SK-N-SH treated with all-trans-retinoic acid at 6 μM for 48 hours (cell line): ENCODE measurements at regions not wholly inside any gene's neighbourhood (a gene's known extent, or its start where the extent isn't known, plus 50 kb on each side); places are given as distances from the start of the nearest gene placed in this dataset.
A peak's percentile ranks its signal among the peaks of the same experiment; 100 is the strongest.

Source experiments
- ATAC-seq: fragments of 200-7000 bp; cut with Tn5 transposase; 3 replicates; pipeline ENCODE4 v1.9.1; 2020; ENCODE audit warnings: mild to moderate bottlenecking, moderate library complexity
- BACH2 ChIP-seq: fragments of 250-450 bp; sonication (Bioruptor Pico); IDR thresholded peaks from 2 replicates; pipeline ENCODE4 v1.9.0; 2021; ENCODE audit warnings: mild to moderate bottlenecking, borderline replicate concordance
- CSDC2 ChIP-seq: fragments of 250-450 bp; sonication (Bioruptor Pico); IDR thresholded peaks from 2 replicates; pipeline ENCODE4 v1.5.0; 2020; ENCODE audit warnings: mild to moderate bottlenecking, moderate library complexity
- ESRRG ChIP-seq: fragments of 250-450 bp; sonication (Bioruptor Pico); IDR thresholded peaks from 2 replicates; pipeline ENCODE4 v1.6.1; 2021; ENCODE audit warnings: mild to moderate bottlenecking
- GLIS3 ChIP-seq: fragments of 250-450 bp; sonication (Bioruptor Pico); IDR thresholded peaks from 2 replicates; pipeline ENCODE4 v1.5.0; 2020; ENCODE audit warnings: mild to moderate bottlenecking, moderate library complexity
- ISL1 ChIP-seq: fragments of 250-450 bp; sonication (Bioruptor Pico); IDR thresholded peaks from 2 replicates; pipeline ENCODE4 v2.1.2; 2022; ENCODE audit warnings: mild to moderate bottlenecking, moderate library complexity
- POU6F1 ChIP-seq: fragments of 250-450 bp; sonication (Bioruptor Pico); IDR thresholded peaks from 2 replicates; pipeline ENCODE4 v1.8.0; 2021; ENCODE audit warnings: low read depth, mild to moderate bottlenecking, moderate library complexity, borderline replicate concordance
- RARB ChIP-seq: fragments of 250-450 bp; sonication (Bioruptor Pico); IDR thresholded peaks from 2 replicates; pipeline ENCODE4 v1.8.0; 2021; ENCODE audit warnings: mild to moderate bottlenecking, moderate library complexity
- SNAI2 ChIP-seq: fragments of 250-450 bp; sonication (Bioruptor Pico); IDR thresholded peaks from 2 replicates; pipeline ENCODE4 v1.5.0; 2020; ENCODE audit warnings: mild to moderate bottlenecking, moderate library complexity
- TCF4 ChIP-seq: fragments of 250-450 bp; sonication (Bioruptor Pico); IDR thresholded peaks from 2 replicates; pipeline ENCODE4 v1.8.0; 2021; ENCODE audit warnings: mild to moderate bottlenecking, moderate library complexity, borderline replicate concordance
- TOX ChIP-seq: fragments of 250-450 bp; sonication (Bioruptor Pico); IDR thresholded peaks from 2 replicates; pipeline ENCODE4 v1.8.0; 2021; ENCODE audit warnings: mild to moderate bottlenecking, moderate library complexity, borderline replicate concordance
- TSHZ2 ChIP-seq: fragments of 250-450 bp; sonication (Bioruptor Pico); IDR thresholded peaks from 2 replicates; pipeline ENCODE4 v1.5.0; 2020; ENCODE audit warnings: mild to moderate bottlenecking, moderate library complexity
- ZC3H10 ChIP-seq: fragments of 250-450 bp; sonication (Bioruptor Pico); IDR thresholded peaks from 2 replicates; pipeline ENCODE4 v1.5.1; 2021; ENCODE audit warnings: mild to moderate bottlenecking, moderate library complexity
- ZFP3 ChIP-seq: fragments of 250-450 bp; sonication (Bioruptor Pico); IDR thresholded peaks from 2 replicates; pipeline ENCODE4 v1.5.0; 2020; ENCODE audit warnings: mild to moderate bottlenecking, moderate library complexity
- ZNF8 ChIP-seq: fragments of 450-650 bp; formaldehyde crosslinking; IDR thresholded peaks from 2 replicates; pipeline ENCODE4 v1.5.0; 2020; ENCODE audit warnings: mild to moderate bottlenecking, moderate library complexity
- TF ChIP-seq, protein P1 (sequence below): fragments of 250-450 bp; sonication (Bioruptor Pico); IDR thresholded peaks from 2 replicates; pipeline ENCODE4 v1.5.1; 2020; ENCODE audit warnings: low read depth, mild to moderate bottlenecking, moderate library complexity
- TF ChIP-seq, protein P2 (sequence below): fragments of 250-450 bp; sonication (Bioruptor Pico); IDR thresholded peaks from 2 replicates; pipeline ENCODE4 v1.8.0; 2020; ENCODE audit warnings: mild to moderate bottlenecking, moderate library complexity, borderline replicate concordance

- no peak for ATAC-seq
- TF ChIP-seq GLIS3 (CRISPR knock-in tag): no peak
- TF ChIP-seq TSHZ2: no peak
- no peak for TF ChIP-seq ZFP3 (CRISPR knock-in tag)
Observed at GRCh38 chr10:78785066-78785465, 283.7 kb upstream of the ZMIZ1 start.

DNA sequence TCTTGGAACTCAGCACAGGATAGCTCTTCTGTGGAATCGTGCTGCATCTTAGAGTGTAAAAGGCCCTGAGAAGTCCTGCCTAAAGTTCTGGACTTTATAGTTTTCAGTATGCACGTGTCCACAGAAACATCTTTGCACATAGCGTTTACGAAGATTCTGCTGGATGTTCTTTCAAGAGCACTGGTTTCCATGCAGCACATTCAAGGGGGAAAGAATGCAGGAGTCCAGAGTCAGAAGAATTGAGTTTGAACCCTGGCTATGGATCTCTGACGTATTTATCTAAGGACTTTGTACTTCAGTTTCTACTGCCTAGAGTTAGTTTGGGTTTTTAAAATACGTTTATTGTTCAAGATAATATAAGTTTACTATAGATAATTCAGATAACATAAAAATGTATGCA is 282.8 kb upstream of the ZMIZ1 start:
- no peak for TF ChIP-seq ESRRG (CRISPR knock-in tag)
- TF ChIP-seq, protein P1, sequence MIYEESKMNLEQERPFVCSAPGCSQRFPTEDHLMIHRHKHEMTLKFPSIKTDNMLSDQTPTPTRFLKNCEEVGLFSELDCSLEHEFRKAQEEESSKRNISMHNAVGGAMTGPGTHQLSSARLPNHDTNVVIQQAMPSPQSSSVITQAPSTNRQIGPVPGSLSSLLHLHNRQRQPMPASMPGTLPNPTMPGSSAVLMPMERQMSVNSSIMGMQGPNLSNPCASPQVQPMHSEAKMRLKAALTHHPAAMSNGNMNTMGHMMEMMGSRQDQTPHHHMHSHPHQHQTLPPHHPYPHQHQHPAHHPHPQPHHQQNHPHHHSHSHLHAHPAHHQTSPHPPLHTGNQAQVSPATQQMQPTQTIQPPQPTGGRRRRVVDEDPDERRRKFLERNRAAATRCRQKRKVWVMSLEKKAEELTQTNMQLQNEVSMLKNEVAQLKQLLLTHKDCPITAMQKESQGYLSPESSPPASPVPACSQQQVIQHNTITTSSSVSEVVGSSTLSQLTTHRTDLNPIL: no peak
- TF ChIP-seq, protein P2, sequence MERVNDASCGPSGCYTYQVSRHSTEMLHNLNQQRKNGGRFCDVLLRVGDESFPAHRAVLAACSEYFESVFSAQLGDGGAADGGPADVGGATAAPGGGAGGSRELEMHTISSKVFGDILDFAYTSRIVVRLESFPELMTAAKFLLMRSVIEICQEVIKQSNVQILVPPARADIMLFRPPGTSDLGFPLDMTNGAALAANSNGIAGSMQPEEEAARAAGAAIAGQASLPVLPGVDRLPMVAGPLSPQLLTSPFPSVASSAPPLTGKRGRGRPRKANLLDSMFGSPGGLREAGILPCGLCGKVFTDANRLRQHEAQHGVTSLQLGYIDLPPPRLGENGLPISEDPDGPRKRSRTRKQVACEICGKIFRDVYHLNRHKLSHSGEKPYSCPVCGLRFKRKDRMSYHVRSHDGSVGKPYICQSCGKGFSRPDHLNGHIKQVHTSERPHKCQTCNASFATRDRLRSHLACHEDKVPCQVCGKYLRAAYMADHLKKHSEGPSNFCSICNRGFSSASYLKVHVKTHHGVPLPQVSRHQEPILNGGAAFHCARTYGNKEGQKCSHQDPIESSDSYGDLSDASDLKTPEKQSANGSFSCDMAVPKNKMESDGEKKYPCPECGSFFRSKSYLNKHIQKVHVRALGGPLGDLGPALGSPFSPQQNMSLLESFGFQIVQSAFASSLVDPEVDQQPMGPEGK: no peak
- ATAC-seq: no peak

DNA sequence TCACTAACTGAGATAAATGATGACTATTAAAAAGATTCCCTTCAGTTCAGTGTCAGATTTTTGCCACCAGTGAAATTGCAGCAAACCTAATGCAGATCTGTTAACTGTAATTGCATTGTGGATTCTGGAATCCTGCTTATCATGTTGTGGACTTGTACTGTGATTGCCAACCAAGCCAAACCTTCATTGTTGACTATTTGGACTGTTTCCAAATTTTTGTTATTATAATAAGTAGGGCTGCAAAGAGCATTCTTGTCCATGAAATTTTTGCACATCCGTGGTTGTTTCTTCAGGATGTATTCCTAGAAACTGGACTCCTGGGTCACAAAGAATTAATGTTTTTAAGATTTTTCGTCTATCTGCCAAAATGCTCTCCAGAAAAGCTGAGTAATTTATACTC is 281.6 kb upstream of the ZMIZ1 start:
- TF ChIP-seq ISL1 (CRISPR knock-in tag) (peak; percentile 67), TCF4 (CRISPR knock-in tag) (peak; percentile 39; the same call in 1 of the 2 replicates), TSHZ2 (0 out of 2 replicates have a peak, but pooled peaks have one; percentile 54)
- TF ChIP-seq, protein P1: no peak
- no peak for ATAC-seq

DNA sequence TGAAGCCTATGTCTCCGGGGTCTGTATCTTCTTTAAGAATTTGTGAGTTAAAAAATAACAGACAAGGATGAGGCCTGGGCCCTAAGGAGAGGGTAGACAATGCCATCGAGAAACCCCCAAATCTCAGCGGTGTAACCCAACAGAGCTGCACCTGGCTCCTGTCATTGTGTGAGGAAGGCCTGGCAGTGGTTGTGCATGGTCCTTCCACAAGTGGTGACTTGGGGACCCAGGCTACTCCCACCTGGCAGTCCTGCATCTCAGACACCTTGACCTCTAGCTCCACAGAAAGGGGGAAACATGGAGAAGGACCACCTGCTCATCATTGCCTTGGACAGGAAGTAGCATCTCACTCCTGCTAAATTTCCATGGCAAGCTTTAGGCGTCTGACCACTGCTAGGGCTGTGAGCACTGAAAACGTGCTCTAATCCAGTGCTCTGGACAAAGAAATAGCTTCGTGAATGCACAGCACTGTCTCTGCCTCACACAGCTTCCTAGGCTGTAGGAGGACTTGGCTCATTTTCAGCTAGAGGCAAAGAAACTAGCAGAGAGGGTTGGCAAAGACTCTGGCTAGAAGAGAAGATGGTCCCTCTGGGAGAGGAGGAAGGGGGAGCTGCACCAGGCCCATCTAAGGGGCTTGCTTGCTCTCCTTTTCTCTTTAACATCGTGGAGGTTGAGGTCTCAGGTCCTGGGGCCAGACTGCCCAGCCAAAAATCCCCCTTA is 273.9 kb upstream of the ZMIZ1 start:
- no peak for TF ChIP-seq TOX (CRISPR knock-in tag)
- ATAC-seq: no peak

- TF ChIP-seq ISL1 (CRISPR knock-in tag) (0 out of 2 replicates have a peak, but pooled peaks have one; percentile 22), TCF4 (CRISPR knock-in tag) (no peak)
- ATAC-seq: no peak
Observed at GRCh38 chr10:78798976-78799730, 269.6 kb upstream of the ZMIZ1 start.

- no peak for TF ChIP-seq TOX (CRISPR knock-in tag)
- no peak for TF ChIP-seq SNAI2 (CRISPR knock-in tag)
- no peak for TF ChIP-seq BACH2 (CRISPR knock-in tag)
- TF ChIP-seq GLIS3 (CRISPR knock-in tag): no peak
- TF ChIP-seq ZNF8 (CRISPR knock-in tag): no peak
- no peak for TF ChIP-seq CSDC2
- TF ChIP-seq POU6F1: no peak
- TF ChIP-seq ESRRG (CRISPR knock-in tag): no peak
- TF ChIP-seq ZC3H10 (CRISPR knock-in tag): no peak
- TF ChIP-seq RARB: no peak
- ATAC-seq: no peak
Observed at GRCh38 chr10:78800006-78800405, 268.8 kb upstream of the ZMIZ1 start.
